Gastrocnemius medialis (tissue), 4 donors: ENCODE measurements at regions not wholly inside any gene's neighbourhood (a gene's known extent, or its start where the extent isn't known, plus 50 kb on each side); places are given as distances from the start of the nearest gene placed in this dataset.

Experiments
- CTCF ChIP-seq, 5 experiments: fragments of 450-650 bp in 3 of 5; fragments of 200-600 bp in 2 of 5; sonication (generic) in 2 of 5; IDR thresholded peaks in 4 of 5; conservative IDR thresholded peaks in 1 of 5; 1 replicate in 4 of 5; 2 replicates in 1 of 5; pipeline ENCODE4 v1.5.1; 2016 to 2019; ENCODE audit warnings: antibody characterized with exemption in 5 of 5, mild to moderate bottlenecking in 3 of 5, moderate library complexity in 3 of 5
- POLR2A ChIP-seq, 2 donors: fragments of 450-650 bp; IDR thresholded peaks; one replicate each; pipeline ENCODE4 v1.6.1; 2017; ENCODE audit warnings: antibody characterized with exemption in 2 of 2, mild to moderate bottlenecking in 2 of 2, moderate library complexity in 2 of 2

DNA sequence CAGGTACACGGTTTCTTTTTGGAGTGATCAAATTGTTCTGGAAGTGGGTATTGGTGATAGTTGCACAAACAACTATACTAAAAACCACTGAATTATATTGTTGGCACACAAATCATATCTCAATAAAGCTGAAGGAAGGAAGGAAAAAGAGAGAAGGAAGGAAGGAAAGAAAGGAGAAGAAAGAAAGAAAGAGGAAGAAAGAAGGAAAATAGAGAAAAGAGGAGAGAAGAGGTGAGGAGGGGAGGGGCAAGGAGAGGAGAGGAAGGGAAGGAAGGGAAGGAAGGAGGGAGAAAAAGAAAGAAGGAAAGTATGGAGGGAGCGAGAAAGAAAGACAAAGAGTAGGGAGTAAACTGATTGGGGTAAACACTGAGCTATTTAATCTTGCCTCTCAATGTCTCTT lies 77.9 kb upstream of the TSC22D2 start:
- TF ChIP-seq CTCF (IDR thresholded peaks at IDR 0.05 in 4 of 5, conservative IDR thresholded peaks at IDR 0.05 in 1 of 5), result no peak
- TF ChIP-seq POLR2A (IDR thresholded peaks at IDR 0.05), result no peak
